HG03175 (cell line): ENCODE measurements at regions not wholly inside any gene's neighbourhood (a gene's known extent, or its start where the extent isn't known, plus 50 kb on each side); places are given as distances from the start of the nearest gene placed in this dataset.
"Not testable (repeated sequence)": the region's sequence is repeated elsewhere in the genome, so short reads cannot be mapped to it uniquely, and the experiment has no call there.

Experiments used
- ATAC-seq: cut with Tn5 transposase; IDR thresholded peaks from one replicate; pipeline ENCODE4 v1.9.1; 2021; ENCODE audit warnings: mild to moderate bottlenecking, moderate library complexity; ENCODE audit not compliant: unreplicated experiment

DNA sequence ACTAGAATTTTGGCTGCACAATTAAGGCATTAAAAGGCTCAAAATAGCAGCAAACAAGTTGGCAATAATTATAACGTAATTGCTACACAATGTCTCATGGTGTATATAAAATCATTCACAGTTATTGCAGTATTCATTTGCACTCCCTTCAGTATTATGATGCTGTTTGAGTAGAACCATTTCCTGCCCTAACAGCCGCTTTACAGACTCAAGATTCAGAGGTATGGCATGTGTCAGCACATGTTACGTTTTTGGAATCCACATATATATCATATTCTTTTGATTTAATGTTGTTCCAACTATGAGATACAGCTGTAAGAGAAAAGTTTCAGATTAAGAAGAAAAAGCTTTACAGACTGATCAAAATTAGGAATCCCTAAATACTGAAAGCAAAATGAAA is 56.3 kb upstream of the NCKAP5 start:
- no peak for ATAC-seq

DNA sequence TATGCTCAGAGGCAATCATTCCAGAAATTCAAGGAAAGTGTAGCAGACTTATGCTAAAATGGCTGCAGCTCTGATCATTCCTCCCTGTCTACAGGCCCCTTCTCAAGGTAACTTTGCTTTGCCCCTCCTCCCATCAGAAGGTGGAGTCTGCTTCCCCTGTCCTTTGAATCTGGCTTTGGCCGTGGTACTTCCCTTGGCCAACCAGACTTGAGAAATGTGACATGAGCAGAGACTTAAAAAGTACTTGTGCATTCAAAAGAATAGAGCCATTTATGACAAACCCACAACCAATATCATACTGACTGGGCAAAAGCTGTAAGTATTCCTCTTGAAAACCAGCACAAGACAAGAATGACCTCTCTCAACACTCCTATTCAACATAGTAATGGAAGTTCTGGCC is 59.5 kb upstream of the NCKAP5 start:
- ATAC-seq, result no peak

DNA sequence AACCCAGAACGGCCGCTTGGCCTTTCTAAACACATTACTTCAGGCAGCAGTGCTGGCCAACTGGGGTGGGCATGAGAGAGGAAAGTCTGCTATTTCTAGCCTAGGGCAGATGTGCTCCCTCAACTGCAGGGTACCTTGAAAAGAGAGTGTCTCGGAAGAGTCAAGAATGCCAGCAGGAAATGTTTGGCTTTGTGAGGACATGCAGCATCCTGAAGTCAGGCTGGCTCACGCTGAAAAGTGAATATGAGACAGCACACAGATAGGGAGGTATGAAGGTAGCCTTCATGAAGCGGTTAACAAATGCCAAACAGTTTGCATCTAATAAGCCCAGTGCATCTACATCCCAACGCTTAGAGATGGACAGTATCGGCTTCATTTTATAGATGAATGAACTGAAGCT is 65.0 kb upstream of the NCKAP5 start:
- ATAC-seq, result no peak

DNA sequence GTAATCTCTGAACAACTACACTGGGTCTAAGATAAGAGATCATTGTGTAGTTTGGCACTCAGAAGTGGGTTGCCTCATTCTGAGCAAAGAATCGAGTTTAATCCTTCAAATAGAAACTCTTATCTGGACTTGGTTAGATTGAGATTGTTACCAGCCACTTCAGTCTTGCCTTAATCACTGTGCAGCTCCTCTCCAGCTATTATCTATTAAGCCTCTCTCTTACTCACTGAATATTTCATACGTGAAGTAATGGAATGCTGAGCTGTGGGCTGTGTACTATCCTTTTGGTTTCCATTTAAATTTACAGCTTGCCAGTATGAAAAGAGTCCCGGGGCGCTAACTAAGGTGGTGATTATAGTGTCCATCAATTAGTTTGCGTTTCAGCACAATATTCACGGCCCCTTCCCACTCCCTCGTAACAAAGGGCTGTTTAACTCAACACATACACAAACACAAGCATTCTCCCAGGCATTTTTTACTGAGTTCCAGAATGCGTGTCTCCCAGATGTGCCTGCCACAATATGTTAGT is 65.7 kb upstream of the NCKAP5 start:
- no peak for ATAC-seq

DNA sequence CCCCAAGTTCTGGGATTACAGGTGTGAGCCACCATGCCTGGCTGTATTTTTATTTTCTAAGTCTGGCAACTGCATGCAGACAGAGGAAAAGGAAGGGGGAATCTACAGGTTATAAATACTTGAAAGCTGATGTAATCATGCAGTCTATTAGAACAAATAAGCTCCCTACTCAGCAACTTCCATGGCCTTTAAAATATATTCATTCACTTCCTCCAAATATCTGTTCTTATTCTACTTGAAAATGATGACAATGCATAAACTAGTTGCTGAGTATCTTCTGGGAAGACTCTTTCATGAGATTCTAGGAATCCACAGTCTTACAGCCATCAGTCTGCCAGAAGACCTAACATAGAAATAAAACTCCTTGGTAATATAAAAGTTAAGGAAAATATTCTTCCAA is 66.9 kb upstream of the NCKAP5 start:
- ATAC-seq, result no peak

DNA sequence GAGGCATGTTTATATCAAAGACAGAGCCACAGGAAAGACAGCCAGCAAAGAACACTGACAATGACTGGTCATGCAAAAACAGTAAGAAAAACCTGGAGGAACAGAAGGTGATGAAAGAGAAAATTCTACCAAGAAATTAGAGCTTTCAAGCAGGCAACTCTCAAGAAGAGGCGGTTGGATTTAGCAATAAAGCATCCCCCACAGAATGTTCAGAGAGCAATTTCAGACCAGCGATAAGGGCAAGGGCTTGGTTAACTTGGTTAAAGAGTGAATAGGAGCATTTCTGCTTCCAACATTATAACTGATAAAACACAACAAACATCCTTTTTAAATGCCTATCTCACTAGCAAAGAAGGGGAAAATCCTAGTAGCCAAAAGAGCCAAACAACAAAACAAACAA is 68.0 kb upstream of the NCKAP5 start:
- ATAC-seq, result no peak

DNA sequence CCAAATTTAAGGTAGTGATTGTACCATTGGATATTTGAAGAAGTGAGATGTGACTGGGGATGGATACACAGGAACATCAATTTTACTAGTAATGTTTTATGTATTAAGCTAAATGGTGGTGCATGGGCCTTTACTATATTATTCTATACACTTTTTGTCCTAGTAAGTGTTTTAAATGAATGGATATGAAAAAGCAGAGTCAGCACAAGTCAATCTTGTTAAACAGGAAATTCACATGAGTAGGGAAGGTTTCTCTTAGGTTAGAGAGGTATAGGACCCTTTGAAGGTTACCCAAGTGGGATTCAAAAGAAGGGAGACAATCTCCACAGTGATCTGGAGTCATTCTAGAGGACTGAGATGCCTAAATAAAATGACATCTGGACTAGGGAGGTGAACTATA is 71.8 kb upstream of the NCKAP5 start:
- no peak for ATAC-seq

DNA sequence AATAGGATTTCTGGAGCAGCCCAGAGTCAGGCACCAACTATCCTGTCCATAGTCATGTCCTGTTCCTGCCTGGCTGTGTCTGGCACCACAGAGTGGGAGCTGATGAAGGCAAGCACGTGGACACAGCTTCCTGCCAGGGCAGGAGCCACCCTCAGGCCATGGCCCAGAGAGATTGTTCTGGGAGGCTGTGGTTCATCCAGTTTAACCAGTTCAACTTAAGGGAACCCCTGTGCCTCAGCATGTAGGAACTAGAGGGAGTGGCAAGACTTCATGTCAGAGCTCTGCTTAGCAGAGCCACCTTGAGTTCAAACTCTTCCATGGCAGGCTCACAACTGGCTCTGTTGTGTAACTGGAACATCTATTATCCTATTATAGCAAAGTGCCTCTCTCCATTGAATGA is 73.2 kb upstream of the NCKAP5 start:
- no peak for ATAC-seq

DNA sequence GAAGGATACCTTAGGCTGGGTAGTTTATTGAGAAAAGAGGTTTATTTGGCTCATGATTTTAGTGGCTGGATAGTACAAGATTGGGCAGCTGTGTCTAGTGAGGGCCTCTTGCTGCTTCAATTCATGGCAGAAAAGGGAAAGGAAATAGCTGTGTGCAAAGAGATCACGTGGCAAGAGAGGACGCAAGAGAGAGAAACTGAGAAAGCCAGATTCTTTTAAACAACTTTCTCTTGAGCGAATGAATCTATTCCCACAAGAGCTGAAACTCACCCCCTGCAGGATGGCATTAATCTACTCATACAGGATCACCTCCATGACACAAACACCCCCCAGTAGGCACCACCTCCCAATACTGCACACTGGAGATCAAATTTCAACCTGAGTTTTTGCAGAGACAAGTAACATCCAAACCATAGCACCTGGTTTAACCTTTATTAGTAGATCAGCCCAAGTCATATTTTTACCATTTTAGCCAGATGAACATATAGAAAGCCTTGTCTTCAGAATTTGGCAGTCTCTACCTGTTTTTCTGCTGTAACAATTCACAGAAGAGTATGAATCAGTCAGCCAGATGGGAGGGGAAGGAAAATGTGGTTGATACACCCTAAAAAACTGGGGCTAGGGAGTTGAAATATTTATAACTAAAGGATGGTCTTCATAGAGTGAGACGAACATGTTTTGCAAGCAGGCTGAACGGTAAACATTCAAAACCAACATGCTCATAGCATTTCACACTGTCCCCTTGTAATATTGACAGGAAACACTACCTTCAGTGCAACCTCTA is 73.9 kb upstream of the NCKAP5 start:
- no peak for ATAC-seq

DNA sequence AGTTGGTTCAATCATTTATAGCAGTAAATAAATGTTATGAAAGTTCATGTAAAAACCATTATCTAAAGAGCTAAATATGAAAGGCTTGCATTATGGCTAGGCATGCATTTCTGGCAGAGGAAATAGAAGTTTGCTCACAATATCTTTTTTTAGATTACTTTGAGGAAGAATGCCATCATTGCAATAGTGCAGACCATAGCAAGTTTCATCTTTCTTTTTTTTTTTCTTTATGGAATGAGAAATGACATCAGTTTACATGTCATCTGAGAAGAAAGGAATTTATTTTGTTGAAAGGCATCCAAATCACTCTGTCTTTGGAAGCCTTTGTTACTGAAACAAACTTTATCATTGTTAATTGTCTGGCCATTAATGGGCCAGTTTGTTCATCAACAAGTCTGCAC is 74.5 kb upstream of the NCKAP5 start:
- ATAC-seq, result no peak

DNA sequence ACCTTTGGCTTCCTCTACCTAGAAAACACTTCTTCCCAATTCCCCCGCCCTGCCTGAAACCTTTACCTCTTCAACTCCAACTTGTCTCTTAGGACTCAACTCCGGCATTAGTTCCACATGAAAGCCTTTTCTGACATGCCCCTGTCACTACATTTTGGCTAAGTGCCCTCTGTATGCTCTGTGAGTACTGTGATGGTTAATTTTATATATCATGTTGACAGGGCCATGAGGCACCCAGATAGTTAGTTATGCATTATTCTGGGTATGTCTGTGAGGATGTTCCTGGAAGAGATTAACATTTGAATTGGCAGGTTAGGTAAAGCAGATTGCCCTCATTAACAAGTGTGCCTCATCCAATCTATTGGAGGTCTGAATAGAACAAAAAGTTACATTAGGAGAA is 75.6 kb upstream of the NCKAP5 start:
- no peak for ATAC-seq

DNA sequence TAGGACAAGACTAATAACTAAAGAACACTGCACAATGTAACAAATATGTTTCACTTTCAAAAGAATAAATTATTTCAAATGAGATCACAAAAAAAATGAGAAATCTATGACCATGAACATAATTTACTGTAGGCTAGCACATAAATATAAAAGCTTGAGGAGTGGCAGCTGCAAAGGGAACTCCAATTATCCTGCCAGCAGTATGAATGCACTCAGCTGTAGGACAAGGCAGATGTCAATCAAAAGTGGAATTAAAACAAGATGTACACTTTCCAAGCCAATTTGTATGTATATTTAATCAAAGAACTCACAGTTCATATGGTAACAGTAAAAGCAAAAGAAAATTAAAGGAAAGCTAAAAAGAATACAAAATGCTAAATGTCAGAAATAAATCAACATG is 76.6 kb upstream of the NCKAP5 start:
- ATAC-seq, result no peak

DNA sequence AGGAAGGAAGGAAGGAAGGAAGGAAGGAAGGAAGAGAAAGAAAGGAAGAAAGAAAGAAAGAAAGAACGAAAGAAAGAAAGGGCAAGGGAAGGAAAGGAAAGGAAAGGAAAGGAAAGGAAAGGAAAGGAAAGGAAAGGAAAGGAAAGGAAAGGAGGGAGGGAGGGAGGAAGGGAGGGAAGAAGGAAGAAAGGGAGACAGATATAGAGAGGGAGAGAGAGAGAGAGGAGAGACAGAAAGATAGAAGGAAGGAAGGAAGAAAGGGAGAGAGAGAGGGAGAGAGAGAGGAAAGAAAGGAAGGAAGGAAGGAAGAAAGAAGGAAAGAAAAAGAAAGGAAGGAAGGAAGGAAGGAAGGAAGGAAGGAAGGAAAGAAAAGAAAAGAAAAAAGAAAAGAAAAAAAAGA is 79.1 kb upstream of the NCKAP5 start:
- ATAC-seq, result not testable (repeated sequence)

DNA sequence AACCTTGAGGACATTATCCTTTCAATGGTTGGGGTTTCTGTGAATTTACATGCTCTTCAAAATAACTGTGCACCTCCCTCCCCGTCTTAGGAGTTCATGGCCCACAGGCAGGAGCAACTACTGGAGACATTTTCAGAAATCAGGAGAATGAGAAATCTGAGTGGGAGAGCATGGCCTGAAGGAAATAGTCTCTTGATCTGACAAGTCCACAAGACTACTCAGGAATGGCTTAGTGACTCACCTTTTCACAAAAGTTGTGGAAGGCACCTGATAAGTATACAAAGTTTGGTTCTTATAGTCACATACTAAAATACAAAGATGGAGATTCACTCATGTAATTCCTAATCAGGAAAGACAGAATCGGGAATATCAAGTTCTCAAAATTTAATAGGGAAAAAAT is 83.6 kb upstream of the NCKAP5 start:
- ATAC-seq, result no peak

DNA sequence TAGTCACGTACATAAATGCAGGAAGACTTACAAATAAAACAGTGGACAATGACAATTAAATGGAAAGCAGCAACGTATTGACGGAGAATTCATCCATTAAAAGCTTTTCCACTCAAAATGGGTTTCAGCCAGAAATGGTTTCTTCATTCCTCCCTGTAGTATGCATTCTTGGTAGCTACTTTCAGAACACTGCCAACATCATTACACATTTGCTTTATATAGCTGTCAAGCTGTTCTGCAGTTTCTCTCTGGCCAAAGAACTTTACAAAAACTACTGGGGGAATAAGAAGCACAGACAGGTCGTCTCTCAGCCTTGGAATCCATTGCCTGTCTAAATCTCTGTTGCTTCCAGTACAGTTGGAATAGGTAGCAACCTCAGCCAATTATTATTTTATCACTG is 84.1 kb upstream of the NCKAP5 start:
- no peak for ATAC-seq

DNA sequence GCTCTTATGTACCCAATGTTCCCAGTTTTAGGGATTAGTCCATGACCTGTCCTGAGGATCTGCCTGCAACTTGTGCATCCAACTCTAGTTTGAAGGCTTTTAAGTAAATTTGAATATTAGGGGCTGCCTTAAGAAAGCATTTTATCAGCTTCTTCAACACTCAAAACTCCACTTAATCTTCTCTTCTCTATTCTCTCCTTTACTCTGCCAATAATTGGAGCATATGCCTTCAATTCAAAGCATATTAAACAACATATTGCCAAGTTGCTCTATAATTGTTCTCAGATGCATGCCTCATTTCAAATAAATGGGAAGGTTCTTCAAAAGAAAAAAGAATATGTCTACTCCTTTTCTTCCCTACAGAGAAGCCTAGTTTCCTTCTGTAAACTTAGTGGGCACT is 84.8 kb upstream of the NCKAP5 start:
- no peak for ATAC-seq

DNA sequence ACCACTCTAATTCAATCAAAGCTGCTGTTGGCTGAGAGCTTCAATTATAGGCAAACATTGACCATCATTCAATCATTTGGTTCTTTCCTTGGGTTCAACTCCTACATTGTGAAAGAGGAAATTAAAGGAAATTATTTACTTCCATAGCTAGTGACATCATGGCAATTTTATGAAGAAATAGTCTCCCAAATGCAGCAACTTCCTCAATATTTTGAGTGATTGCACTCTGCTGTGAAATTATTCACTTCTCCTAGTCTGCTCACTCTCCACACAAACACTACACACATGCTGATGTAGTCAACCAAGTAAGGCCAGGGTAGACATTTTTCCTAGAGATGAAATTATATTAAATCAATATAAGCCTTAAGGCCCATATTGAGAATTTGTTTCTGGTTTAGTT is 86.7 kb upstream of the NCKAP5 start:
- ATAC-seq, result no peak

DNA sequence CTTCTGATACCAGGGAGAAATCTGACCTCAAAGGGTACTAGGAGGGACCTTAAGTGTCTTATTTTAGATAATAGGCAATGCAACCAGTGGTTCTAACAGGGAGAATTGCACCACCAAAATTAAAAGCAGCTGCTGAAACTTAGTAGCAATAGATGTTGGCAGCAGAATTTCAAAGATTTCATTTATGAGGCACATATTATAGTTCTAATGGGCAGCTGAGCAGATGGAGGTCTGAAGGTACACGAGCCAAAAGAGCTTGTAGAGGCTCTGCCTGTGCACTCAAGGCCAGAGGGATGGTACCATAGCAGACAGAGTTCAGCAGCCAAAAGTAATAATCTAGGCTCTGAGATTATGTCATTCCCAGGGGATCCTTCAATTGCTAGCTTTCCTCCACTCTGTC is 87.3 kb upstream of the NCKAP5 start:
- ATAC-seq, result no peak

DNA sequence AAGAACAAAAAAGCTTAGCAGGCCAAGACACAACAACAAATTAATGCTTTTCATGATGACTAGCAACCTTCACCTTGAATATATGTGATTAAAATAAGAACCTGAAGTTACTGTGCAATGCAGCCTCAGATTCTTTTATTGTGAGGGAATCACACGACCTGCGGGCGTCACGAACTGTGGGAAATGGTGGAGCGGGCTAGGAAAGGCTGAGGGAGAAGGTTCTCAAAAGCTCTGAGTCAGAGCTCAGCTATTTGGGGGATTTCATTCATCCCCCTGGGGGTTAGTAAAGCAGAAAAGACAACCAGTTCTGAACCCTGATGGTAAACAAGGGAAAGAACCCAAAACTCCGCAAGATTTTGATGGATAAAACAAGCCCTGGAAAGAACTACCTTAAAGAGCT is 89.3 kb upstream of the NCKAP5 start:
- ATAC-seq, result no peak

DNA sequence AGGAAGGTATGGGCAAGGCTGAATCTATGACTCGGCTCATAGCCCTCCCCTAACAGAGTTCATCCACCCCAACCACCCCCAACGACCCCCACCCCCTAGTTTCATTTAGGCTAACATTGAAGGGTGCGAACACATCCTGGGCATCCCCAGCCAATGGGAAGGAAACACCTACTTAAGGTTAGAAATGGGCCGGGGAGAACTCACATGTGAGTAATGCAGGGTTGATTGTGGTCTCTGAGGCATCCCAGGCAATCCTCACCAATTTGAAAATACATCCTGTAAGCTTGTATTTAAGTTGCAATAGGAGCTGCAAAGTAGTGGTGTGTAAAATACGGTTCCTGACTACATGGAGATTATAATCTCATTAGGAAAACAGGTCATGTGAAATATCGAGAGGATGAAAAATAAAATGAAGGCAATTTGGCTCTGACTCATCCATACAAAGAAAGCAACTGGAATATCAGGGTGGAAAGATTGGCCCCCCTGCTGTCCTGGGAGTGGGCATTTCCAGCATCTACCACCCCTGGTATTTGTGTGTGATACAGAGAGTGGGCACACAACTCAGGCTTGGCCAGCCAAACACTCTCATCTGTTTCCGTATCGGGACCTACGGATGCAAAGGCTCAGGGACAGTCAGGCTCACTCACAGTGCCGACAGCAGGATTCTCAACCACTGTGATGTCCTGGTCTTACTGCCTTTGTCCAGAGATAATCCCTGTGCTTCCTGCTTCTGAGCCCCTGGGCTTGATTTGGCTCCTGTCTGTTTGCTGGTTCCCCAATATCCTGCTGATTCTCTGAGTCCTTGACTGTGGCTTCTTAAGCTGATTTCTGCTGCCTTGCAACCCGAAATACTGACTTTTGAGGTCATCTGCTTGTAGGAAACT is 90.0 kb upstream of the NCKAP5 start:
- ATAC-seq, result no peak

DNA sequence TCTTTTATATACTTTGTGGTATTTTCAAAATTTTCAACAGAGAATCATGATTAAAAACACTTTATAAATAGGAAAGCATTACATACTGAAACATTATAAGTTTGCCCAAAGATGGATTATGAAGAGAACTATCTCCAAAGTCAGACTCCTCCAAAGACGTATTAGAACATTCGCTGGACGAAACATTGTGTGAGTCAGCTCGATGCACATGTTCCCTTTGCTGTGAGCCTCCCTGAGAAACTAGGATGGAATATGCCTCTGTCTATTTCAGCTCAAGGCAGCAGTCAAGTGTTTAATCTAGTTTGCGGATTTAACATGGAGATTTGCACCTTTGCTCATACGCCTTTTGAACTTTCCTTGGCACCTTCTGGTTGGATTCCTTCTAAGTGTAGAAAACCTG is 92.2 kb upstream of the NCKAP5 start:
- ATAC-seq, result no peak

DNA sequence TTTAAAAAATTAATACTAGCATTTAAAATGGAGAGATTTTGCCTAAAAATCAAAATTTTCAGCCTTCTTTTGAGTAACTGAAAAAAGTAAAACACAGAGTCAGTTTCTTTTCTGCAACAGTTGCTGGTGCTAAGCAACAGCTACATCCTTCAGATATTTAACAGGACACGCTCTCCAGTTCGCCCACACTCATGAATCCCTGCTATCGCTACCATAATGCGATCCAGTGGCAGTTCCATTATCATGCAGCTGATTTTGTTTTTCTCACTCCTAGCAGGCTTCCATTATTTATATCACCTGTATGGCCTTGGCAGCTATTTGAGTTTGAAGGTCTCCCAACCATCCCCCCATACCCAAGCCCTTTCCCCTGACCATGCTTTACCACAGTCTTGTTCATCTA is 93.1 kb upstream of the NCKAP5 start:
- no peak for ATAC-seq
